ENCODE measurements at regions not wholly inside any gene's neighbourhood (a gene's known extent, or its start where the extent isn't known, plus 50 kb on each side); places are given as distances from the start of the nearest gene placed in this dataset.

- Histone ChIP-seq H3K4me1 (ENCODE audit: control insufficient read depth, insufficient read depth, low read length) (peaks cover 3% of the 10 kb centered on the region; the same call in 1 of the 2 replicates), H3K36me3 (ENCODE audit: control insufficient read depth in 2 of 2, insufficient read depth in 1 of 2, low read length in 2 of 2) (no peaks in the 10 kb centered on the region), H3K9me3 (ENCODE audit: control insufficient read depth, insufficient read depth, low read depth, low read length) (no peaks in the 10 kb centered on the region), H3K27ac (ENCODE audit: extremely low read depth, low read depth, low read length) (no peak overlapping the region), H3K4me3 (ENCODE audit: low read depth, low read length) (no peak overlapping the region)
- CTCF ChIA-PET, result interaction anchor here (0.5 to 1.4 kb wide), 2 partner anchors 13 to 18 kb away, joined by 3 to 10 read pairs; no protein-coding TSS in a partner anchor
- TF ChIP-seq ZXDB (tag by site-specific recombination; IDR thresholded peaks at IDR 0.05), result no peak
- no peak for TF ChIP-seq ZNF37A (tag by site-specific recombination; IDR thresholded peaks at IDR 0.05)
- TF ChIP-seq ATF2 (tag by site-specific recombination; IDR thresholded peaks at IDR 0.05; ENCODE audit: low read depth), result no peak
- no peak for TF ChIP-seq ZBTB48 (tag by site-specific recombination; IDR thresholded peaks at IDR 0.05)
- TF ChIP-seq ZNF121 (tag by site-specific recombination; IDR thresholded peaks at IDR 0.05), result no peak
- no peak for TF ChIP-seq ZNF785 (tag by site-specific recombination; IDR thresholded peaks at IDR 0.05)
- no peak for TF ChIP-seq ZNF747 (tag by site-specific recombination; IDR thresholded peaks at IDR 0.05)
- TF ChIP-seq ZNF157 (tag by site-specific recombination; IDR thresholded peaks at IDR 0.05), result no peak
- POLR2A ChIA-PET, result no interaction called here
Measured at GRCh38 chr14:96727980-96728717, 69.0 kb upstream of the VRK1 start.

- TF ChIP-seq ZNF175 (tag by site-specific recombination; IDR thresholded peaks at IDR 0.05) (no peak), PRDM6 (tag by site-specific recombination; IDR thresholded peaks at IDR 0.05) (no peak), ZNF416 (tag by site-specific recombination; IDR thresholded peaks at IDR 0.05) (no peak), ZIC2 (tag by site-specific recombination; IDR thresholded peaks at IDR 0.05) (no peak), SP3 (tag by site-specific recombination; IDR thresholded peaks at IDR 0.05) (no peak), GLIS1 (tag by site-specific recombination; IDR thresholded peaks at IDR 0.05) (no peak), ZNF248 (tag by site-specific recombination; IDR thresholded peaks at IDR 0.05) (no peak), KLF17 (tag by site-specific recombination; IDR thresholded peaks at IDR 0.05) (no peak), ZNF138 (tag by site-specific recombination; IDR thresholded peaks at IDR 0.05; ENCODE audit: borderline replicate concordance) (no peak), ZNF621 (tag by site-specific recombination; IDR thresholded peaks at IDR 0.05) (no peak), ZFP3 (tag by site-specific recombination; IDR thresholded peaks at IDR 0.05; ENCODE audit: low read depth) (no peak), REPIN1 (tag by site-specific recombination; IDR thresholded peaks at IDR 0.05; ENCODE audit: low read depth) (no peak), BCL11A (tag by site-specific recombination; IDR thresholded peaks at IDR 0.05; ENCODE audit: low read depth) (no peak)
- CTCF ChIA-PET, result interaction anchor here (1.2 kb wide), 2 partner anchors 11 to 12 kb away, joined by 3 to 5 read pairs; no protein-coding TSS in a partner anchor
- no peaks in the 10 kb centered on the region for H3K36me3 ChIP-seq (ENCODE audit: control insufficient read depth in 2 of 2, insufficient read depth in 1 of 2, low read length in 2 of 2)
- H3K4me3 ChIP-seq (ENCODE audit: low read depth, low read length), result no peak overlapping the region
- POLR2A ChIA-PET, result no interaction called here
- H3K9me3 ChIP-seq (ENCODE audit: control insufficient read depth, insufficient read depth, low read depth, low read length), result no peaks in the 10 kb centered on the region
- peaks cover 3% of the 10 kb centered on the region; the same call in 1 of the 2 replicates for H3K4me1 ChIP-seq (ENCODE audit: control insufficient read depth, insufficient read depth, low read length)
- H3K27ac ChIP-seq (ENCODE audit: extremely low read depth, low read depth, low read length), result no peak overlapping the region
Measured at GRCh38 chr14:96729889-96730288, 67.3 kb upstream of the VRK1 start.
